ENCODE measurements at regions not wholly inside any gene's neighbourhood (a gene's known extent, or its start where the extent isn't known, plus 50 kb on each side); places are given as distances from the start of the nearest gene placed in this dataset.
"Not testable (repeated sequence)": the region's sequence is repeated elsewhere in the genome, so short reads cannot be mapped to it uniquely, and the experiment has no call there.

DNA sequence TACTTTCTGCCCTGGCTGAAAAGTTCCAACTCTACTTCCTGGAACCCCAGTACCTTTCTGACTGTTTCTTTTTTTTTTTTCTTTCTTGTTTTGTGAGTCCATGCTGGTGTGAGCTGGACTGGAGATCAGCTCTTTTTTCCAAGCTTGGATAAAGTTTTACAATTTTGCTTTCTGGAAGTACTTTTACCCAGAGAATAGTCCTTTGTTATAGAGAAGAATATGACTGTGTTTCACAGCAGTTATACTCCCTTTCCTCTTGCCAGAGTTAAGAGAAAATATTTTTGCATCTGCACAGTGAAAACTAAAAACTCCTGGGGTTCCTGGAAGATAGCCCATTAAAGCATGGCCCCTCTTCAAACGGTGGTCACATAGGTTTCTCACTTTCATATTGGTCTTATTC, 1100.6 kb downstream of the OTOL1 start:
- no peak for DNase-seq

DNA sequence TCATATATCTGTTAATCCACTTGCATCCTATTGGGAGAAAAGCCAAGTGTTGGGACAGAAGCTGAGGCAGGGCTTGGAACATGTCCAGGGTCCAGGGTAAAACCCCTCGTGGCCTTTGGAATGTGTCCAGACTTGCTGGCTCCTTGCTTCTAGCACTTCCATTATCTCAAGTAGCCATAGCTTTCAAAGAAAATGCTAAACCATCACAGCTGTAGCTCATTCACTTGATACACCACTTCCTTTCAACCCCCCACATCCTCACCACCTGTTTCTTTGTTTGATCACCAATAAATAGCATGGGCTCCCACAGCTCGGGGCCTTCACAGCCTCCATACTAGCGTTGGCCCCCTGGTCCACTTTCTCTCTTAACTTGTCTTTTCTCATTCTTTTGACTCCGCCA, 1101.9 kb downstream of the OTOL1 start:
- peak; percentile 63 for DNase-seq

- DNase-seq = not testable (repeated sequence)
Measured at GRCh38 chr3:162599742-162600141, 1103.1 kb downstream of the OTOL1 start.

DNA sequence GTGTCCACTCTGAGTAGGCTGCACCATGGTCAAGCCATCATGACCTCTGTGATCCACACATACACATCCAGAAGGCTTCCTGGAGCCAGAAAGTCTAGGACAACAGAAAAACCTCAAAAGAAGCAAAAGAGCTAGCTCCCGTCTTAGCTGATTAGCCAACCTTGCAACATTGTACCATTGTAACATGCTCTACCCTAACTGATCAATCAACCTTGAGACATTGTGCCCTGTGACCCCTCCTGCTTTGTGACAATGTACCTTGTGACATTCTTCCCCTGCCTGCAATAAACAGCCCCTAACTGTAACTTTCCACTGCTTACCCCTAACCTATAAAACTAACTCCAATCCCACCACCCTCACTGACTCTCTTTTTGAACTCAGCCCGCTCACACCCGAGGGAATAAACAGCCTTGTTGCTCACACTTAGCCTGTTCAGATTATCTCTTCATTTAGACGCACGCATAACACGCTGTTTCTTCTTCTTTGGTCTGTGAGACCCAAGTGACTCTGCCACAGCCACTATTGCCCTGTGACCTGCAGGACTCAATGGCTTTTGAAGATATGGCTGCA, 1104.6 kb downstream of the OTOL1 start:
- DNase-seq = no peak

- peak; percentile 81 for DNase-seq
Measured at GRCh38 chr3:162602619-162603018, 1106.0 kb downstream of the OTOL1 start.

- no peak for DNase-seq
Measured at GRCh38 chr3:162605651-162606204, 1109.1 kb downstream of the OTOL1 start.

- DNase-seq = no peak
Measured at GRCh38 chr3:162610261-162610660, 1113.7 kb downstream of the OTOL1 start.

DNA sequence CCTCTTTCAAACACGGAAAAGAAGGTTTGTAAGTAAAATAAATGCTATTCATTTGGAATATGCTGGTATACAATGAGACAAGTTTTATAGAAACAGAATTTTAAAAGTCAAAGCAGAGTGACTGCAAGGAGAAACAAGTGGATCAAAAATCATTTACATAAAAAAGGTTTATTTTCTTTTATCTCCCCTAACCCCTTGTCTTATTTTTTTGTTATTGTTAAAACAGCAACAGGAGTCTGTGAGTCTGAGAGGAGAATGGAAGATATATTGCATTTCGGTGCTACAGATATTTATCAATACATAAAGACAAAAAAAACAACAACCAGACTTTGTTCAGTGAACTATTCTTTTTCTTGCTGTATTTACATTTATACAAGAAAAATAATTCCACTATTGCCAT, 1116.4 kb downstream of the OTOL1 start:
- DNase-seq = no peak

DNA sequence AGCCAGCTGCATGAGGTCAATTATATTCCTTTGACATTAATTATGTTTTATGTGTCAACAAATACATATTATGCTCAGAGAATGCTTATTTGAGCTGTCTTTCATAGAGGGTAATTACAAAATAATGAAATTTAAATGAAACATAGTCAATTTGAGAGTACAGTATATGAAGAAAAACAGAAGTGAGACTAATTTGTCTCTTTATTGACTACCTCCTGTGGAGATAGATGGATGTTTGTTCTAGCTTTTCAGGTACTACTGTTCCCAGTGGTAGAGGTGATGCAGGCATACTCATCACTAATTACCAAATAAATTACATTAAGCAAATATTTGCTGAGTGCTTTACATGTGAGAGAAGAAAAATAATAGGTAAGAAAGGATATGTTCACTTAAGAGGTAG, 1129.6 kb downstream of the OTOL1 start:
- no peak for DNase-seq

- DNase-seq = no peak
Measured at GRCh38 chr3:162628531-162628930, 1131.9 kb downstream of the OTOL1 start.

DNA sequence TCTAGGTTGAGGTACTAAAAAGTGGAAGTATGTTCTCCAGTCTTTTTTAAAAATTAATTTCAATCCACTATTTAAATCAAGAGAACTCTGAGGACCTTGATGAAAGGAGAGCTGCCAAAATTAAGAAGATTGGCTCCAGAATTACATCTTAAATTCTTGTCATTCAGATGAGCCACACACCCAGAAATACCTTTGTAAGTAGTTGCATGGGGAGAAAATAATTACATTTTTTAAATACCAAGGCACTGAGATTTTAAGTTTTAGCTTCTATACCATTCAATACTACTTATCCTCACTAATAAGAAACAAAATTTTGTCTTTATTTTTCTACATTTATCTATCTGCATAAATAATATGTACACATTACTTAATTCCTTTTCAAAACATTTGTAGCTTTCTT, 1132.8 kb downstream of the OTOL1 start:
- DNase-seq = no peak

- DNase-seq = no peak
Measured at GRCh38 chr3:162632672-162633071, 1136.1 kb downstream of the OTOL1 start.

- DNase-seq = not testable (repeated sequence)
Measured at GRCh38 chr3:162640208-162640607, 1143.6 kb downstream of the OTOL1 start.

GRCh38 chr3:162641317-162641716, 1144.7 kb downstream of the OTOL1 start:
- DNase-seq = no peak

DNA sequence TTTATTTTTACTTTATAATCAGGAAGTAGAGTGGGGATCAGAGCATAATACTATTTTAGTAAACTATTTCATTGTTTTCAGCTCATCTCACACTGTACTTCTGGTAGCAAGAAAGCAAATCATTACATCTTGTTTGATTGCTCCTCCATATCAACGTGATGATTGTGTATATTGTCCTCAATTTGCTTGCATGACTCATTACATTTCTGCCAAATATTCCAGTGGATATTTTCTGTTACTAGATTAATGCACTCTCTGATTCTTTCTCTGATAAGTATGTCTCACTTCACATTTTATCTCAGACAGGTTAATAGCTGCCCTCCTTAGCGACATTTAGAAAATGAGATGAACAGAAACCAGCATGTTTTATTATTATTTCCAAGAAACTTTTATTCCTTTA, 1145.3 kb downstream of the OTOL1 start:
- no peak for DNase-seq

- DNase-seq = no peak
Measured at GRCh38 chr3:162643245-162643644, 1146.6 kb downstream of the OTOL1 start.

DNA sequence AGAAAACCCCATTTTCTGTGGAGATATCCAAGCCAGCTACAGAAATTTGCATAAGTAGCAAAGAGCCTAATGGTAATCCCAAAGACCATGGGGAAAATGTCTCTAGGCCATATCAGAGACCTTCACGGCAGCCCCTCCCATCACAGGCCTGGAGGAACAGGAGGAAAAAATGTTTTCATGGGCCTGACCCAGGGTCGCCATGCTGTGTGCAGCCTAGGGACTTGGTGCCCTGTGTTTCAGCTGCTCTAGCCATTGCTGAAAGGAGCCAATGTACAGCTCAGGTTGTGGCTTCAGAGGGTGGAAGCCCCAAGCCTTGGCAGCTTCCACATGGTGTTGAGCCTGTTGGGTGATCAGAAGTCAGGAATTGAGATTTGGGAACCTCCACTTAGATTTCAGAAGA, 1150.7 kb downstream of the OTOL1 start:
- DNase-seq = no peak

GRCh38 chr3:162658003-162658402, 1161.4 kb downstream of the OTOL1 start:
- no peak for DNase-seq

DNA sequence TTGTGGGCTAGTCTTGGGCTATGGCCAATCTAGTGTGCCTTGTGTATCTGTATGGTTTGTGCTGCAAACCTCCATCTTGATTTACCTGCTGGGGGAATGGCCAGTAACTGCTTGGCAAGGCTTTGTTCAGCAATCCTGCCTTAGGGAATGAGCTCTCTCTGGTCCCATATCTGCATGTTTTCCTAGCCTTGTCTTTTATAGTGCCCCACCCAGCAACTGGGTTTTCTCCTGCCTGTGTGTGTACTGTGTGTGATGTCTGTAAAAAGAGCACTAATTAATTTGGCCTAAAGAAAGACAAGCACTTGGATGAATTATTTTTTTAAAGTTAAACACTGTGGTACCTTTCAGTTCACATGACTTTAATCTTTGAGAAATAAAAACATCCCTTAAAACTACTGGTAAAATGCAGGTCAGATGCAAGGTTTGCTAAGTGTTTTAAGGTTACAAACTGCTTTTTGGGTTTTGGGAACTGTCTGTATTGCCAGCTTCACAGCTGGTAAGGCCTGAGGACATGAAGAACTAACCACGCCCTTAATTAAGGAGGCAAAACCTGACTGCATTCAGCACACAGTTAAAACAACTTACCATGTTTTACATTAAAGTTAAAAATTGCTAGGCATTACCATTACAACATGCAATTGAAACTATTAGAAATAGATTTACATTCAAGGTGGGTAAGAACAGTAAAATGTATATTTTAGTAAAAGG, 1169.2 kb downstream of the OTOL1 start:
- no peak for DNase-seq

- DNase-seq = no peak
Measured at GRCh38 chr3:162666835-162667234, 1170.2 kb downstream of the OTOL1 start.

DNA sequence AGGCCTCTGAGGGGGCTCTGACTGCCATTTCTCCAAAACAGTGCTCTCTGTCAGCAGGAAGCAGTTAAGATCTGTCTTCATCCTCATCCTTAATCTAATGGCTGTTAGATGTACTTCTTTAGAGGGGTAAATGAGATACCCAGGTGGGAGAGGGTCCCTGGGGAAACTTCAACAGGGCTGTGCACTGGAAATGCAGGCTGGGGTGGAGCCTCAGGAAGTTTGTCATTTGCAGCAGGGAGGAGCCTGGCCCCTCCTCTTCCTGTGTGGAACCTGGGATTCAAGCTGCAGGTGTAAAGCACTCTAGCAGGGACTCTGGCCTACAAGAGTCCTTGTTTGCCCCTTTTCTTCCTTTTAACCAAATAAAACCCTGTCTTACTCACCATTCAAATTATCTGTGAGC, 1173.6 kb downstream of the OTOL1 start:
- DNase-seq = peak; percentile 1

- no peak for DNase-seq
Measured at GRCh38 chr3:162677475-162677874, 1180.9 kb downstream of the OTOL1 start.

DNA sequence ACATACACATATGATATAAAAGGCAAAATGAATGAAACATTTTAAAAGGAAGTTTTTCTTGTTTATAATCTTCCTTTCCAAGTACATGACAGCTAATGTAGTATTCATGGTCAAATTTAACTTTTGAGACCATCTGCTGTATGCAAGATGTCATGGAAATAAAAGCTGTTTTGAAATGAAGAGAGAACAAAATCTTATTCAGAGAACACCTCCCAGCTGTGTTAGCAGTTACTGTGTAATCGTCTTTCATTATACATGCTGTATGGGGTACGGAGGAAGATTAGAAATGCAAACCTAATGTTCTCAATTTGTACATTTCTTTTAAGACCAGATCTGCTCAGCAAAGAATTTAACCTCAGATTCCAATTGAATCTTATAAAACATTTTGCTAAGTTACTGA, 1182.3 kb downstream of the OTOL1 start:
- DNase-seq = no peak

DNA sequence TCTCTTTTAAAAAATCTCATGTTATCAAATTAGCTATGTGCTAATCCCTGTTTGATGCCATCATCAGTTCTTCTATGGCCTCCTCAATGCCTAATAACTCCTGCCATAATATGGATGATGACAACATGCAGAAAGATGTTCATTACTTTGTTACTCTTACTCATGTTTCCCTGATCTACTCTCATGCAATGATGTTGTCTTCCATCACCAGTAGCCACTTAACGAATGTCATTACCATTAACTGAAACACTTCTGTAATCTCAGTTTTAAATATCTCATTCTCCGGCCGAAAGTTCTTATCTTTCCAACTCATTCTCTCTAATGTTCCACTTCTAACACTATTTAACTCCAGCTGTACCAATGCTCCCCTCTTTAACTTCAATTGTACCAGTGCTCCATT, 1187.7 kb downstream of the OTOL1 start:
- no peak for DNase-seq

GRCh38 chr3:162699291-162699690, 1202.7 kb downstream of the OTOL1 start:
- DNase-seq = no peak
